SJSA1 (cell line): ENCODE measurements at regions not wholly inside any gene's neighbourhood (a gene's known extent, or its start where the extent isn't known, plus 50 kb on each side); places are given as distances from the start of the nearest gene placed in this dataset.
A peak's percentile ranks its signal among the peaks of the same experiment; 100 is the strongest.

Experiments used
- DNase-seq, 2 experiments: peaks; one replicate each; pipeline ENCODE4 v3.0.0-alpha.2; 2015 to 2020; ENCODE audit warnings: low spot score in 2 of 2, low read depth in 1 of 2
- H3K27ac ChIP-seq: fragments of 250-450 bp; sonication (Bioruptor Pico); 2 replicates; pipeline ENCODE4 v1.5.1; 2020; ENCODE audit warnings: mild to moderate bottlenecking, moderate library complexity
- H3K27me3 ChIP-seq: fragments of 250-450 bp; sonication (Bioruptor Pico); replicated peaks from 2 replicates; pipeline ENCODE4 v1.5.1; 2020; ENCODE audit warnings: mild to moderate bottlenecking, moderate library complexity
- H3K36me3 ChIP-seq: fragments of 250-450 bp; sonication (Bioruptor Pico); 2 replicates; pipeline ENCODE4 v1.5.1; 2020; ENCODE audit warnings: mild to moderate bottlenecking
- H3K4me1 ChIP-seq: fragments of 250-450 bp; sonication (Bioruptor Pico); replicated peaks from 2 replicates; pipeline ENCODE4 v1.6.1; 2021; ENCODE audit warnings: mild to moderate bottlenecking
- H3K4me3 ChIP-seq: fragments of 250-450 bp; sonication (Bioruptor Pico); 2 replicates; pipeline ENCODE4 v1.5.1; 2020; ENCODE audit warnings: mild to moderate bottlenecking
- H3K9me3 ChIP-seq: fragments of 250-450 bp; sonication (Bioruptor Pico); replicated peaks from 2 replicates; pipeline ENCODE4 v1.5.1; 2020; ENCODE audit warnings: mild to moderate bottlenecking

DNA sequence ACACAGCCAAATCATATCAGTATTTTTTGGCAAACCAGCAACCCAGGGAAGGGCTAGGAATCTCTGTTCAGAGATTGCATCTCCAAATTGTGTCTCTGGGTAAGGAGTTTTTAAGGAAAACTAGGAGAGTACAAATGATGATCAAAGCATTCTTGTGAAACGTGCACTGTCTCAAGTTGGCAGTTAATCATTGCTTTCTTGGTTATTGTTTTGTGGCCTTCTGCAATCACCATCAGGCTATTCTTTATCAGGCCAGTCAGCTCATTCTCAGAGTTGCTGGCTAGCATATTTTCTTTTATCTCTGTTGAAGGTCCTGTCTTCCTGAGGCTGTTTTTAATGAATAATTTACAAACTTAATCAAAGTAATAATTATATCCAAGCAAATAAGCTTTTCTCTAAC is 129.1 kb upstream of the CCDC179 start:
- no peak for DNase-seq
- Histone ChIP-seq H3K27me3 (no peaks in the 10 kb centered on the region), H3K4me1 (no peaks in the 10 kb centered on the region), H3K36me3 (no peaks in the 10 kb centered on the region), H3K4me3 (no peak overlapping the region), H3K9me3 (0 out of 2 replicates have a peak, but pooled peaks cover 2% of the 10 kb centered on the region), H3K27ac (no peak overlapping the region)

DNA sequence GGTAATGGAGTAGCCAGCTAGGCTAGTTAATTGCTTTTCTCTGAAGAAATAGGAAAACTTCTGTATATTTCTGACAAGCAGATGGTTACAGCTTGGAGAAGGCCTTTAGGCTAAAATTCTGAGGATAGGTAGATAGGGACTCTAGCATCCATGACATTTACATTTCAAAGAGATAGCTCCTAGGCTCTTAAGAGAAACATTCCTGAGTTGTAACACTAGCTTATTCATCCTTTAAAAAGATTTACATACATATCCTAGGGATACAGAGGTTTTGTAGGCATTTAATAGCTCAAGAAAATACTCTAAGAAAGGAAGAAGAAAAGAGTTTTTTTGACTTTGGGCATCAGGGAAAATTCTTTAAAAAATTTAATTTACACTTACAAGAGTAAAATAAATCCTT is 130.9 kb upstream of the CCDC179 start:
- H3K36me3 ChIP-seq: no peaks in the 10 kb centered on the region
- DNase-seq: no peak
- H3K9me3 ChIP-seq: 0 out of 2 replicates have a peak, but pooled peaks cover 2% of the 10 kb centered on the region
- H3K4me3 ChIP-seq: no peak overlapping the region
- no peak overlapping the region for H3K27ac ChIP-seq
- H3K27me3 ChIP-seq: no peaks in the 10 kb centered on the region
- no peaks in the 10 kb centered on the region for H3K4me1 ChIP-seq

DNA sequence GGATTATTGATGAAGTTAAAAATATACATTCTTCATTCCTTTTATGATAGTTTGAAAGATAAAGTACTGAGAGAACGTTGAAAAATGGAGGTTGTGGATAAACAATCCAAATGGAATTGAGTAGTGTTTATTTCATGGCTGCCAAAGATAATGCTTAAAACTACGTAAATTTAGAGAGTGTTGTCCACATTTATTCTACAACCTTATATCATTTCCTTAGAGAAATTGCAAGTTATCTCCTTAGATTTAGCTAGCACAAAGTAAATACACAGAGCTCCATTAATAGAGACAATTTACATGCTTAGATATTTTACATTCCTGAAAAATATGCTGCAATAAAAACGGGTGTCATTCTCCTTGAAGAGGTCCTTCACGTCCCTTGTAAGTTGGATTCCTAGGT is 146.5 kb upstream of the CCDC179 start:
- DNase-seq: no peak
- Histone ChIP-seq H3K27me3 (no peaks in the 10 kb centered on the region), H3K4me3 (no peak overlapping the region), H3K4me1 (no peaks in the 10 kb centered on the region), H3K9me3 (peaks cover 7% of the 10 kb centered on the region; the same call in 1 of the 2 replicates), H3K27ac (no peak overlapping the region), H3K36me3 (no peaks in the 10 kb centered on the region)

DNA sequence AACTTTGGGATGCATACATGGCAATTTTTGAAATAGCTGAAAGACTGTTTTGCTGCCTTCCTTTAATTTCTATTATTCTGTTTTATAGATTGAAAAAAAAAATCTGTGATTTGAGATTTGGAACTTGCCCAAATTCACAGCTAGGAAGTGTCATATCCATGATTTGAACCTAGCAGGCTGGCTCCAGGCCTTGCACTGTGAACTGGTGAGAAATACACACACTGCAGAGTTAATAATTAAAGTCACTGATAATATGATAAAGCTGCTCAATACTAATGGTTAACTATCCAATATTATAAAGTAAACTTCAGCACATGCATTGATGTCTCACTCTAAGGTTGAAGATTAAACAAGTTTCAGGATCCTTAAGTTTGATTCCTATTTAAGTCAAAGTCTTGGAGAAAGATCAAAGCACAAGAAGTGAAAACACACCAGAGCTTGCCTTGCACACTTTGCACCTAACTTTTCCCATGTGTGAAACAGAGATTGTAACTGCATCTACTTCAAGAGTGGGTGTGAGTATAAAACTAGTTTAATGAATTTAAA is 150.6 kb upstream of the CCDC179 start:
- H3K27me3 ChIP-seq: no peaks in the 10 kb centered on the region

DNA sequence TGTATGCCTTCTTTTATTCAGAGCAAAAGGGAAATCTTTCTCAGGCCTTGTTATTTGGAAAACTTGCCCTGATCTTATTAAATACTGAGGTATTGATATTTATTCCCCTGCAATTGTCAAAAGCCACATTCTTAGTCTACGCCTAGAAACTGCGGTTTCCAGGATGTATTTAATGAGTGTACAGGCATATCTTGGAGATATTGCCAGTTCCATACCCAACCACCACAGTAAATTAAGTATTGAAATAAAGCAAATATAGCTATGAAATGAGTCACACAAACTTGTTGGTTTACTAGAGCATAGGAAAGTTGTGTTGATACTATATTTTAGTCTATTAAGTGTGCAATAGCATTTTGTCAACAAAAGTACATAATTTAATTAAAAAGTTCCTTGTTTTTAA is 152.7 kb upstream of the CCDC179 start:
- no peaks in the 10 kb centered on the region for H3K27me3 ChIP-seq
- DNase-seq: no peak
- H3K4me1 ChIP-seq: no peaks in the 10 kb centered on the region
- no peaks in the 10 kb centered on the region for H3K36me3 ChIP-seq
- no peak overlapping the region for H3K27ac ChIP-seq
- no peaks in the 10 kb centered on the region for H3K9me3 ChIP-seq
- no peak overlapping the region for H3K4me3 ChIP-seq

More for the DNA sequence above, 150.6 kb upstream of the CCDC179 start:
- no peaks in the 10 kb centered on the region for H3K36me3 ChIP-seq
- H3K4me1 ChIP-seq: no peaks in the 10 kb centered on the region
- no peaks in the 10 kb centered on the region for H3K9me3 ChIP-seq
- H3K4me3 ChIP-seq: no peak overlapping the region
- no peak overlapping the region for H3K27ac ChIP-seq
- no peak for DNase-seq

DNA sequence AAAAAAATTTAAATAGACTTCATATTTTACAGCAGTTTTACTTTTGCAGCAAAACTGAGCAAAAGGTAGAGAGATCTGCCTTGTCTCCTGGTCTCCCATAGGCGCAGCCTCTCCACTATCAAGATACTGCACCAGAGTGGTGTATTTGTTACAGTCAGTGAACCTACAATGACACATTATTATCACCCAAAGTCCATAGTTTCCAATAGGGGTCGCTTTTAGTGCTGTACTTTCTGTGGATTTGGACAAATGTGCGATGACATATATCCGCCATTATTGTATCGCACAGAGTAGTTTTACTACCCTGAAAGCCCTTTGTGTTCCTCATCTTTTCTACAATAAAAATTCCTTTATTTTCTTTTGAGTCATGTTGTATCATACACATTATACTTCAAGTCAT is 153.2 kb upstream of the CCDC179 start:
- Histone ChIP-seq H3K4me1 (no peaks in the 10 kb centered on the region), H3K27ac (no peak overlapping the region), H3K36me3 (no peaks in the 10 kb centered on the region), H3K27me3 (no peaks in the 10 kb centered on the region), H3K4me3 (no peak overlapping the region), H3K9me3 (no peaks in the 10 kb centered on the region)
- DNase-seq: no peak

DNA sequence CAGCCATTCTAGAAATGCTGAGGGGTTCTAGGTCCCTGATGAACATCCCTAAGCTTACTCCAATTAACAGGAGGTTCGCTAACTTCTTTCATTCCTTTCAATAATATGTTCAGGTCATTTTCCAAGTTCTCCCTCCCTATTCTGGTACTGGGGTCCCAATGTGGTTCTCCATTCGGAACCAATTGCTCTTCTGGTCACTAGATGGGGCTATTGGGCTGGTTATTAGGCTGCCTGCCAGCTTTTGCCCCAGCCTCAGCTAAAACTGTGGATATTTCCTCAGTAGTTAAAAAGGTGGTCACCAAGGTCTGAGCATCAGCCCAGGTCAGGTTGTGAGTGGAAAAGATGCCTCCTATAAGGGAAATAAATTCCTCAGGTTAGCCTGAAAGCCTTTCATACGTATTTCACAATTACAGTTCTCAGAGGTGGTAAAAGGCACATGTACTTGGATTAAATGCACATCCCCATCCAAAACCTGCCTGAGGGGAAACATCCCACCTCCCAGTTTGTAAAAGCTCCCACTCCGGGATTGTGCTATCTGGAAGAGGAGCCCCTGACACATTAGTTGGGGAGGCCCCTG is 161.1 kb upstream of the CCDC179 start:
- DNase-seq: peak in 1 of 2 experiments; percentile 20
- Histone ChIP-seq H3K9me3 (no peaks in the 10 kb centered on the region), H3K4me3 (no peak overlapping the region), H3K27ac (no peak overlapping the region), H3K4me1 (no peaks in the 10 kb centered on the region), H3K27me3 (no peaks in the 10 kb centered on the region), H3K36me3 (no peaks in the 10 kb centered on the region)

DNA sequence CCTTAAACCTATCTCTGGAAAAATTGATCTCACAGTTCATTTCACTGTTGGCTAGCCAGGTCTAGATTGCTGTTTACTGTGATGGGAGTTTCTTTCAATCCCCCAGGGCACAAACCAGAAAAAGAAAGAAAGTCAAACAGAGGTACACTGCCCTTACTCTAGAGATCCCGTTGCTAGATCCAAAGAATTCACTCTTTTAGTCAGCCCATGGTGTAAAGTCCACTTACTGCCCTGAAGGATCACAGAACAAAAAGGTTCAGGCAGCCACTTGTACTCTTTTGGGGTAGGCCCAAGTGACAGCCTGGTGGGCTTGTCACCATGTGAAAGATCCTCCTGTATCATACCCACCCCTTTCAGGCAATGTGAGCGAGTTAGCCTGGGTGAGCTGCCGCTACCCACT is 162.6 kb upstream of the CCDC179 start:
- Histone ChIP-seq H3K9me3 (no peaks in the 10 kb centered on the region), H3K27ac (no peak overlapping the region), H3K4me1 (no peaks in the 10 kb centered on the region), H3K36me3 (no peaks in the 10 kb centered on the region), H3K4me3 (no peak overlapping the region), H3K27me3 (no peaks in the 10 kb centered on the region)
- DNase-seq: no peak

DNA sequence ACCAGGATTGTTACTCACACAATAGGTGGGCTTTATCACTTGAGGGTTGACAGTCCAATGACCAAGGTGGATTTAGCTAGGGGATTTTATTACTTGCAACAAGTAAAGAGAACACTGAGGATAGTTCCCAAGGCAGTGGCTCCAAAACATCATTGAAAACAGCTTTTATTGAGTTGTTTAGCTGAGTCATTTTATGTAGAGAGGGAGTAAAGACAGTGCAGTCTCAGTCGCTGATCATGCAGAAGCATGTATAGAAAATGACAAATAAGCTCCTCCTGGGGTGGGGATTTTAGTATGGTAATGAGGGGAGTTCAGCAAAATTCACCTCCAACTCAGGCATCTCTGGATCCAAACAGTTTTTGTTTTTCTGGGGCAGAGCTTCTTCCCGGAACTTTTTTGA is 163.0 kb upstream of the CCDC179 start:
- Histone ChIP-seq H3K27ac (no peak overlapping the region), H3K27me3 (no peaks in the 10 kb centered on the region), H3K4me1 (no peaks in the 10 kb centered on the region), H3K4me3 (no peak overlapping the region), H3K36me3 (no peaks in the 10 kb centered on the region), H3K9me3 (no peaks in the 10 kb centered on the region)
- DNase-seq: no peak

DNA sequence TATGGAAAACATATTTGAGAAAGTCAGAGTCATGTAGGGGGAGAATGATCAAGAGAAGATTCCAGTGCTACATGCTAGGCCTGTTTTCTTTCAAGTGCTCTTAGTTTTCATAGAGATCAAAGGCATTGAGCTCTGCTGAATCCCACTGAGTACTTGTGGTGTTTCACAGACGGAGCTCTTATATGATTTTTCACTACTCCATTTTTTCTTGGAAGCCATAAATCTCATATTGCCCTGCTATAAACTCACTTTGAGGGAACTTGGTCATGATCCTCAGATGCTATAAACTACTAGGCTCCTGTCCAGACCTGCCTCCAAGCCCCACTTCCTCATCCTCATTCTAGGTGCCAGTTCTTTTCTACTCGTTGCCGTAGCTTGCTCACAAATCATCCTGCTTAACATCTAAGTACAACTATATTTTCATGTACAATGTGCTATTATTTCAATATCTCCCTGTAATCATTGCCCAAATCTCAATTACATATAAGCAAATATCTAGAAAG is 180.8 kb upstream of the CCDC179 start:
- no peaks in the 10 kb centered on the region for H3K9me3 ChIP-seq
- no peak for DNase-seq
- no peaks in the 10 kb centered on the region for H3K27me3 ChIP-seq

DNA sequence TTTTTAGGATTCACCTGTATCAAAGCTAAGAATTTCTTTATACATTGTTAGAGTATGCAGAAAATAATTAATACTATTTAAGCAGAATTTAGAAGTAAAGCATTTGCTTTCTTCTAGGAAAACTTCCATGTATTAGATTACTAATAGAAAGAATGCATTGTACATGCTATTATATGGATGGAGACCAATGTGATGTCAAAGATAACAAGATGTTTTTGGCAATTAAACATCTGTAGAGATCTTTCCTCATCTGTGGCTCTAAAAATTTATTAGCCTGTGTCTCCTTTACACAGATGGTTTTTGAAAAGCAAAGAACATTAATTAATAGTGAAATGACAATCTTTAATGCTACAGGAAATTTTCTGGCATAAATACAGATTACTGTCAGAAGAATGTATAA is 198.4 kb upstream of the CCDC179 start:
- H3K36me3 ChIP-seq: no peaks in the 10 kb centered on the region

More for the DNA sequence above, 180.8 kb upstream of the CCDC179 start:
- H3K27ac ChIP-seq: no peak overlapping the region
- H3K36me3 ChIP-seq: no peaks in the 10 kb centered on the region
- H3K4me1 ChIP-seq: no peaks in the 10 kb centered on the region
- no peak overlapping the region for H3K4me3 ChIP-seq

DNA sequence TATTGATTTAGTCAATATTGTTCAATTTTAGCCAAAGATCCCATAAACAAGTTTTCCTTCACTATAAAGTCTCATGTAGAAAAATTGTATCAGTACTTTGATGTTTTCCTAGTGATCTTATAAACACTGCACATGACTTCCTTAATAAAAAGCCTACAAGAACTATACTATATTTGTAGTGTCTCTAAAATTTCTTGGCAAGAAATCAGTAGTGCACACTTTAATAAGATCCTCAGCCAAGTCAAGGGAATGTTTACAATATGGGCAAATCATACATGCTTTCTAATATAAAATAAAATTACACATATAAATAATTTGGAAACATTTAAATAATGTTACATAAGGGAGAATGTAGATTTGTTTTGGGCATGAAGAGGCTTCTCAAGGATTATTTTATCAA is 203.0 kb upstream of the CCDC179 start:
- Histone ChIP-seq H3K4me1 (no peaks in the 10 kb centered on the region), H3K9me3 (no peaks in the 10 kb centered on the region), H3K27ac (no peak overlapping the region), H3K27me3 (no peaks in the 10 kb centered on the region), H3K4me3 (no peak overlapping the region), H3K36me3 (no peaks in the 10 kb centered on the region)
- DNase-seq: no peak

More for the DNA sequence above, 198.4 kb upstream of the CCDC179 start:
- Histone ChIP-seq H3K27me3 (no peaks in the 10 kb centered on the region), H3K4me1 (no peaks in the 10 kb centered on the region), H3K4me3 (no peak overlapping the region), H3K9me3 (no peaks in the 10 kb centered on the region), H3K27ac (no peak overlapping the region)
- no peak for DNase-seq

DNA sequence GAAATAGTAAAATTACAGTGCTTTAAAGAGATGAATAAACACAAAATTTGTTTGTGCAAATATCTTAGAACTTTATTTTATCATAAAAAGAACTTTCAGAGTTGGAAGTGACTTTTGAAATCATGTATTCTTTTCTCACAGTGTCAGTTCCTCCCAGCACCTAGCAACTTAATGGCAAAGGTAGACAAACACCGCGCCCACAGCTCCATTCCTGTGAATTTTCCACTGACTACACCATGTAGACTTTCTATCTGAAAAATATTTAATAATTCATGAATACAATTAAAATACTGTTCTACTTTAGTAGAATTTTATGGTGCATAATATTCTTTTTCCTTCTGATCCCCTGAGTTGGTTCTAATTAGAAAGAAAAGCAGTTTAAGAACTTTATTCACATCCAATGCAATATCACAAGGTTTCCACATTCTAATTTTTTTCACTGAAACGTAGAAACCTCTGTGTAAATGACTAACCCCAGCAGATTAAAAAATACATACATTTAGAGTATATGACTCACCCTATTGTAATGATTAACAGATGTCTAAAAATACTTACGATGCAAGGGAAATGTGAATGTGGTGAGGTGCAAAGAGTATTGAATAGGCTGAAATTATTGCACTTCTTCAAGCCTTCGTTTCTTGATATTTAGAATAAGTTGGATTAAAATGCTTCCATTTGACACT is 218.2 kb upstream of the CCDC179 start:
- H3K36me3 ChIP-seq: no peaks in the 10 kb centered on the region
- peaks cover 27% of the 10 kb centered on the region for H3K4me1 ChIP-seq
- H3K9me3 ChIP-seq: no peaks in the 10 kb centered on the region
- no peak overlapping the region for H3K4me3 ChIP-seq
- peak overlapping the region; percentile 52 for H3K27ac ChIP-seq
- no peaks in the 10 kb centered on the region for H3K27me3 ChIP-seq
- DNase-seq: peak in 1 of 2 experiments; percentile 36

DNA sequence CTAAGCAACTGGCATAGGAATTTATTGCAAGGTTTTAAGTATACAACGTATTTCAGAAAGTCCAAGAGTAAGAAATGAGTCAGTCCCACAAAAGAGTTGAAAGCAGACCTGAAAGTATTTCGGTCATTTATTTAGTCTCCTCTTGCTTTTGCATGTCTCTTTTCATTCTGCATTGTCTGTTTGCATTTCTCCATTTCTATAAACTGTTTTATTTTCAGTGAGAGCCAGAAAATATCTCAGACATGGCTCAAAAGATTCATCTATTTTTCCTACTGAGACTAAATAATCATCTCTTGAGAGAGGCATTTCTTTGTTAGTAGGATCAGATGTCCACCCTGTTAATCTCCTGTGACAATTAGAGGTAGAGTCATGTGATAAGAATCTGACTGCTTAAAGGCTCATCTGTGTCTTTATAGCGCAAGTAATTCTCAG is 219.1 kb upstream of the CCDC179 start:
- Histone ChIP-seq H3K9me3 (no peaks in the 10 kb centered on the region), H3K36me3 (no peaks in the 10 kb centered on the region), H3K27me3 (no peaks in the 10 kb centered on the region), H3K4me1 (peaks cover 27% of the 10 kb centered on the region), H3K4me3 (no peak overlapping the region), H3K27ac (peak overlapping the region; percentile 52)
- peak in 1 of 2 experiments; percentile 62 for DNase-seq
